ENCODE measurements at regions not wholly inside any gene's neighbourhood (a gene's known extent, or its start where the extent isn't known, plus 50 kb on each side); places are given as distances from the start of the nearest gene placed in this dataset.

DNA sequence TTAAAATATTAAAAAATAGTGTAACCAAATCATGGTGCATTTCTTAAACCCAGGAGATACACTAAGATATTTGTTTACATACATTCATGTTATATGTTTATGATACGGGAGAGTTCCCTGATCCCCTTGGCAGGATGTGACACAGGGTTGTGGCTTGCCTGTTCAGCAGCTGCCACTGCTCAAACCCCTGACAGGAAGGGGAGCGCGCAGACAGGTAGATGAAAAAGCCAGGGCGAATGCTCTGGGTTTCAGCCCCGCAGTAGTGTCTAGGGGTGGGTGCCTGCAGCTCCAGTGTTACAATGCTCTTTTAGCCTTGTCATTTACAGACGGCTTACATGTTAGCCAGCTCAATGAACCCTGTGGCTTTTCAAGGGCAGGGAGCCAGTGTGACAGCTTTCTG lies 1343.8 kb upstream of the IGFBP7 start:
- Histone ChIP-seq H3K27ac (ENCODE audit: insufficient read length, low read depth, low read length) (no peak overlapping the region), H4K5ac (ENCODE audit: insufficient read length, low read depth, low read length) (no peak overlapping the region), H2BK20ac (ENCODE audit: low read depth, low read length, poor library complexity, severe bottlenecking) (no peak overlapping the region), H3K56ac (ENCODE audit: insufficient read length, low read depth, low read length) (no peak overlapping the region), H3K23ac (ENCODE audit: insufficient read length, low read depth, low read length) (no peak overlapping the region), H3K79me2 (ENCODE audit: insufficient read depth, low read length) (no peaks in the 10 kb centered on the region), H2BK120ac (ENCODE audit: low read depth, low read length, poor library complexity, severe bottlenecking) (no peak overlapping the region), H3K4ac (ENCODE audit: low read depth, low read length) (no peak overlapping the region), H2BK5ac (ENCODE audit: insufficient read length, low read length) (no peak overlapping the region), H3K18ac (ENCODE audit: insufficient read length, low read depth, low read length) (no peak overlapping the region), H3K4me2 (ENCODE audit: insufficient read depth, insufficient read length, low read length) (no peak overlapping the region), H2BK15ac (ENCODE audit: low read depth, low read length) (no peak overlapping the region), H3K14ac (ENCODE audit: insufficient read depth, low read length) (no peak overlapping the region), H3K23me2 (ENCODE audit: insufficient read length, low read depth, low read length, poor library complexity, severe bottlenecking) (no peaks in the 10 kb centered on the region), H2AK5ac (ENCODE audit: insufficient read length, low read length) (no peak overlapping the region), H3K27me3 (ENCODE audit: insufficient read depth, low read length) (no peaks in the 10 kb centered on the region), H4K20me1 (ENCODE audit: control insufficient read depth, insufficient read depth, insufficient read length) (no peaks in the 10 kb centered on the region), H3K9me3 (ENCODE audit: control insufficient read depth, low read depth, low read length) (no peaks in the 10 kb centered on the region), H3T11ph (ENCODE audit: low read length) (no peak overlapping the region), H3K9ac (ENCODE audit: extremely low read depth, insufficient read length, low read length) (no peak overlapping the region), H4K8ac (replicated peaks; ENCODE audit: insufficient read length, low read depth, low read length) (no peak overlapping the region), H3K4me1 (ENCODE audit: insufficient read depth, low read length) (no peaks in the 10 kb centered on the region), H4K91ac (ENCODE audit: insufficient read length, low read depth, low read length) (no peak overlapping the region), H2BK12ac (ENCODE audit: insufficient read length, low read depth, low read length) (no peak overlapping the region), H3K79me1 (ENCODE audit: insufficient read depth, low read depth, low read length, poor library complexity, severe bottlenecking) (no peaks in the 10 kb centered on the region), H2AFZ (ENCODE audit: low read length) (no peak overlapping the region)
- Mint-ChIP-seq H3K36me3 (ENCODE audit: insufficient read depth in 1 of 3, low read depth in 3 of 3) (peaks cover 3 to 8% (median 7%) of the 10 kb centered on the region in 3 experiments; a peak in 5 of 7 replicates), H3K4me1 (peaks cover 5 to 6% of the 10 kb centered on the region in 2 experiments), H3K4me3 (no peak overlapping the region), H3K27me3 (ENCODE audit: low read depth) (no peaks in the 10 kb centered on the region), H3K9me3 (peaks cover 3 to 6% of the 10 kb centered on the region in 2 experiments; a peak in 3 of 5 replicates), H3K27ac (no peak overlapping the region)
- no peak for DNase-seq
- WGBS (ENCODE audit: extremely low coverage, insufficient read length, low lambda C conversion rate) = no CpG with 5 or more reads among the region's 6 CpGs
- TF ChIP-seq, protein P1, sequence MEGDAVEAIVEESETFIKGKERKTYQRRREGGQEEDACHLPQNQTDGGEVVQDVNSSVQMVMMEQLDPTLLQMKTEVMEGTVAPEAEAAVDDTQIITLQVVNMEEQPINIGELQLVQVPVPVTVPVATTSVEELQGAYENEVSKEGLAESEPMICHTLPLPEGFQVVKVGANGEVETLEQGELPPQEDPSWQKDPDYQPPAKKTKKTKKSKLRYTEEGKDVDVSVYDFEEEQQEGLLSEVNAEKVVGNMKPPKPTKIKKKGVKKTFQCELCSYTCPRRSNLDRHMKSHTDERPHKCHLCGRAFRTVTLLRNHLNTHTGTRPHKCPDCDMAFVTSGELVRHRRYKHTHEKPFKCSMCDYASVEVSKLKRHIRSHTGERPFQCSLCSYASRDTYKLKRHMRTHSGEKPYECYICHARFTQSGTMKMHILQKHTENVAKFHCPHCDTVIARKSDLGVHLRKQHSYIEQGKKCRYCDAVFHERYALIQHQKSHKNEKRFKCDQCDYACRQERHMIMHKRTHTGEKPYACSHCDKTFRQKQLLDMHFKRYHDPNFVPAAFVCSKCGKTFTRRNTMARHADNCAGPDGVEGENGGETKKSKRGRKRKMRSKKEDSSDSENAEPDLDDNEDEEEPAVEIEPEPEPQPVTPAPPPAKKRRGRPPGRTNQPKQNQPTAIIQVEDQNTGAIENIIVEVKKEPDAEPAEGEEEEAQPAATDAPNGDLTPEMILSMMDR (conservative IDR thresholded peaks at IDR 0.05) = no peak
